ENCODE measurements at regions not wholly inside any gene's neighbourhood (a gene's known extent, or its start where the extent isn't known, plus 50 kb on each side); places are given as distances from the start of the nearest gene placed in this dataset.
"Not testable (repeated sequence)": the region's sequence is repeated elsewhere in the genome, so short reads cannot be mapped to it uniquely, and the experiment has no call there.

DNA sequence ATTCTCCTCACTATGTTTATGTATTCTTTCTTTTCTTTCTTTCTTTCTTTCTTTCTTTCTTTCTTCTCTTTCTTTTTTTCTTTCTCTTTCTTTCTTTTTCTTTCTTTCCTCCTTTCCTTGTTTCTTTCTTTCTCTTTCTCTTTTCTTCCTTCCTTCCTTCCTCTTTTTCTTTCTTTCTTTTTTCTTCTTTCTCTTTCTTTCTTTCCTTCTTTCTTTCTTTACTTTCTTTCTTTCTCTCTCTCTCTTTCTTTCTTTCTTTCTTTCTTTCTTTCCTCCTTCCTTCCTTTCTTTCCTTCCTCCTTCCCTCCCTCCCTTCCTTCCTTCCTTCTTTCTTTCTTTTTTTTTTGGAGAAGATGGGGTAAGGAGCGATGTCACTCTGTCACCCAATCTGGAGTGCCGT is 1405.5 kb downstream of the SLITRK5 start:
- no peak for DNase-seq

GRCh38 chr13:89082623-89083022 is 1411.5 kb downstream of the SLITRK5 start:
- no peak for DNase-seq

DNA sequence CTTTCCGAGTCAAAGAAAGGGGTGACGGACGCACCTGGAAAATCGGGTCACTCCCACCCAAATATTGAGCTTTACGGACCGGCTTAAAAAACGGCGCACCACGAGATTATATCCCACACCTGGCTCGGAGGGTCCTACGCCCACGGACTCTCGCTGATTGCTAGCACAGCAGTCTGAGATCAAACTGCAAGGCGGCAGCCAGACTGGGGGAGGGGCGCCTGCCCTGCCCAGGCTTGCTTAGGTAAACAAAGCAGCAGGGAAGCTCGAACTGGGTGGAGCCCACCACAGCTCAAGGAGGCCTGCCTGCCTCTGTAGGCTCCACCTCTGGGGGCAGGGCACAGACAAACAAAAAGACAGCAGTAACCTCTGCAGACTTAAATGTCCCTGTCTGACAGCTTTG is 1416.9 kb downstream of the SLITRK5 start:
- DNase-seq: not testable (repeated sequence)

GRCh38 chr13:89097994-89098393 is 1426.8 kb downstream of the SLITRK5 start:
- DNase-seq: no peak

GRCh38 chr13:89113744-89114143 is 1442.6 kb downstream of the SLITRK5 start:
- no peak for DNase-seq

DNA sequence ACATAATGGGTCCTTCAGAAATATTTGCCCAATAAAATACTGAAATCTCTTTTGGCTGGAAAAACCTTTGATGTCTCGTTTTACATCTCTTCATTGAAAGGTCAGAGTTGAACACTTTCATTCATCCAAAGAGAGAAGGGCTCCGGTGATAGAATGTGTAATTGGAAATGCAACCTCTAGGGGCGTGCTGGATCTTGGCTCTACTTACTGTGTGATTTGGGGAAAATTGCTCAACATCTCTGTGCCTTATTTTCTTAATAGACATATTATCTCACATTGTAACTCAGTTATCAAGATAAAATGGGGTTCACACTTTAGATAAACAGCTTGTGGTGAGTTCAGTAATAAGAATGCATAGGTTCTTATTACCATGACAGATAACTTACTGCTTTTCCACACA is 1444.1 kb downstream of the SLITRK5 start:
- DNase-seq: no peak

GRCh38 chr13:89136678-89137077 is 1465.5 kb downstream of the SLITRK5 start:
- no peak for DNase-seq

- DNase-seq: no peak
These were observed 1479.2 kb downstream of the SLITRK5 start for GRCh38 chr13:89150362-89150761.

DNA sequence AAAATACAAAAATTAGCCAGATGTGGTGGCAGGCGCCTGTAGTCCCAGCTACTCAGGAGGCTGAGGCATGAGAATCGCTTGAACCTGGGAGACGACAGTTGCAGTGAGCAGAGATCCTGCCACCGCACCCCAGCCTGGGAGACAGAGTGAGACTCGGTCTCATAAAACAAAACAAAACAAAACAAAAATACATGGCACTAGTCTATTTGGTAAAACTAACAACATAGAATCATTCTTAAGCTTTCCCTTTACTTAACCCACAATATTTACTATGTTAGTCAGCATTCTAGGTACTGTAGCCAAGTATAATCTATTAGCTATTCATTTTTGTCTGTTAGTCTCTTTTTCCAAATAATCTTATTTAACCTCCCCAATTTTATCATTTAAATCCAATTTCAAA is 1482.8 kb downstream of the SLITRK5 start:
- DNase-seq: no peak

DNA sequence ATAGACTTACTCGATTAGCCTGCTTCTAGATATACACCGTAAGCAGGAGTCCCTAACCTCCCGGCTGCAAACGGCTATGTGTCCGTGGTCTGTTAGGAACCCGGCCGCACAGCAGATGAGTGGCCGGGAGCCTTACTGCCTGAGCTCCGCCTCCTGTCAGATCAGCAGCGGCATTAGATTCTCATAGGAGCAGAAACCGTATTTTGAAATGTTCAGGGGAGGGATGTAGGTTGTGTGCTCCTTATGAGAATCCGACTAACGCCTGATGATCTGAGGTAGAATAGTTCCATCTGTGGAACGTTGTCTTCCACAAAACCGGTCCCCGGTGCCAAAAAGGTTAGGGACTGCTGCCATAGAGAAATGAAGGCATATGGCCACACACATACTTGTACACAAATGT is 1491.9 kb downstream of the SLITRK5 start:
- no peak for DNase-seq

DNA sequence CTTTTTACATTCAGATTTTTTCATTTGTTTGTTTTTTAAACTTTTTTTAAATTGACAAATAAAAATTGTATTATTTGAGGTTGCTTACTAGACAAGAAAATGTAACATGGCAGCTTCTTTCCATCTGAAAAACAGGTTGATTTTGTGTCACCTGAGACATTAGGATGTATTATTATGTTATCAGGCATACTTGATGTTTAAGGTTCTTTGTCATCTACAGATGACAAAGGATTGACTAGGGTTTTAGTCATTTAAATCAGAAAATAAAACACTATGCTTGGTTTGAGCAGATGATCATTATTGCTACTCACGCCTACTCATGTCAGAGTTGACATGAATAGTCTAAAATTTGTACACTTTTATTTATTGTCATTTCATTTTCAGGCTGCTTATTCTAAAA is 1494.5 kb downstream of the SLITRK5 start:
- no peak for DNase-seq

DNA sequence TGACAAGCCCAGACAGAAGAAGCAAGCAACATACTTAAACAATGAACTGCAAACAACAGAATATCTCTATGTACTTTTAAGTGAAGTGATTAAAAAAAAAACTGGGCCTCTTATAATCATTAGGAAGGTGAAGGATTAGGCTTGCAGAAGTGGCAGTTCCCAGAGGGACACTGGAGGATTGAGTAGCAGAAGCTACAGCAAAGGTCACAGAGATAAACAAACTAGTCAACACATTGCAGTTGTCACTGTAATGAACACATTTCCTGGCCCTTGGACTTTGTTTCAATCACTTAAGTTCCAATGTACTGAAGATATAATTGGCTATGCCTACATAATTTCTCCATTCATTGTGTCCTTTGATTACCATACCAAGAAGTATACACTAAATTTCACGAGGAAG is 1498.8 kb downstream of the SLITRK5 start:
- DNase-seq: no peak

GRCh38 chr13:89181041-89181440 is 1509.9 kb downstream of the SLITRK5 start:
- DNase-seq: no peak

GRCh38 chr13:89199138-89199537 is 1528.0 kb downstream of the SLITRK5 start:
- no peak for DNase-seq

DNA sequence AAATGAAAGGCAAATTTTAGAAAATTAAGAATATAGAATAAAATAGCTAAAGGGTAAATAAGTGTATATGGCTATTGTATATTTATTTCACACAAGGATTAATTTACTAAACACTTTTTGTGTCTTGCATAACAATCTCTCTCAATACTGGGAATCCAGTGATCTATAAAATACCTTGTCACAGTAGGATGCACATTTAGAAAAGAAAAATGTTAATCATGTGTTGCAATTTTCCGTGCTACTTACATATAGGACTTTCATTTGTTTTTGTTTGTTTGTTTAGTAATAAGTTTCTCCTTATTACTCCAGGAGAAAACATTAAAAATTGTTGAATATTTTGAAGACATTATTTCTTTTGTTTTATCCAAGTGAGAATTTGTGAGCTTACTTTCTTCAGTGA is 1533.3 kb downstream of the SLITRK5 start:
- no peak for DNase-seq

DNA sequence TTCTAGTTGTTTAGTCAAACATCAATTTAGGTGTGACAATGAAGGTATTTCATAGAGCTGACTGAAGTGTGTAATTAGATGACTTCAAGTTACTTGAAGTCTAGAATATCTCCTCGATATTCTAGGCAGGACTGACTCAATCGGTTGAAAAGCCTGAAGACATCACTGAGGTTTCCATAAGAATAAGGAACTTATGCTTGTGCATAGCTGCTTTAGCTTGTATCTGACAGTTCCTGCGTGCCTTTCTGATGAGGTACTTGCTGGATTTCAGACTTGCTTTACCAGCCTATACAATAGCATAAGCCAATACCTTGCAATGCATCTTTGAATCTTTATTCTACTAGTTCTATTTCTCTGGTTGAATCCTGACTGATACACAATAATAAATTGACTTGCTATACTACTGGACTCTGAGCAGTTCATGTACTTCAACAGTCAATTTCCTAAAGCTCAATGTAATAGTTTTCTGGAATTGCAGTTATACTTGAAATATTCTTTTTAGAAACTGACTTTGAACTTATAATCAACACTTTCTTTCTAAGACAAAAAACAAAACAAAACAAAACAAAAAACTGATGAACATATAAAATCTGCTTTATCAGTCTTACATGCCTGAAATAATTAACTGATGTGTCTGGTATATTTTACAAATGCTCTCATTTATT is 1534.8 kb downstream of the SLITRK5 start:
- DNase-seq: no peak

DNA sequence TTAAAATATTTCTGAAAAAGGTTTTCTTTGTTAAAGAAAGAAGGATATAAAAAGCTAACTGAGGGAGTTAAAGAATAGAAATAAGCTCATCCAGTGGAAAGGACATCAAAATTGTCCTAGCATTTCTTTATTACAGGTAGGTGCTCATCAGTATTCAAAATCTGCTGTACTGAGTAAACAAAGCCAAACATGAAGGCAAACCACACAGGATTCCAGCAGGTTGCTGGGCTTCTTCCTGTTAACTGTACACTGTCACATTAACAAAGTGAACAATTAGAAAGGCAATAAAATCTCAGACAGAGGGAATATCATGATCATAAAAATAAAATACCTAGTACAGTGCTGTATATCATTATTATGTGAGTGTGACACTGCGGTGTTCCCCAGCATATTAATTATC is 1541.0 kb downstream of the SLITRK5 start:
- DNase-seq: no peak

DNA sequence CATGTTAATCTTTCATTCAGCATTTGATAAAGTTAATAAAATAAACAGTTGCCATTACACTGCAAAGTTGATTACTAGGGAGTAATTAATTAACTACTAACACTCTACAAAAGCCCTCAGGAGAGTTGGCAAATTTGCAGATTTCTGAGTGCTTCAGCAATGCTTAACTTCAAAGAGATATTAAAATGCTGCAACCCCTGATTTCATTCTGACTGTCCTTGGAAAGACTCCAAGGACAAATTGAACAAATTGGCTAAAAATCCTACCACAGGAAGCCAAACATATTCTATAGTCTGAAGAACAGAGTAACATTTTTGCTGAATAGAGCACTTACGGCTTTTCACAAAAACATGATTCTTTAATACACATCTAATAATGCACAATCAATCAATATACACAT is 1543.0 kb downstream of the SLITRK5 start:
- no peak for DNase-seq

DNA sequence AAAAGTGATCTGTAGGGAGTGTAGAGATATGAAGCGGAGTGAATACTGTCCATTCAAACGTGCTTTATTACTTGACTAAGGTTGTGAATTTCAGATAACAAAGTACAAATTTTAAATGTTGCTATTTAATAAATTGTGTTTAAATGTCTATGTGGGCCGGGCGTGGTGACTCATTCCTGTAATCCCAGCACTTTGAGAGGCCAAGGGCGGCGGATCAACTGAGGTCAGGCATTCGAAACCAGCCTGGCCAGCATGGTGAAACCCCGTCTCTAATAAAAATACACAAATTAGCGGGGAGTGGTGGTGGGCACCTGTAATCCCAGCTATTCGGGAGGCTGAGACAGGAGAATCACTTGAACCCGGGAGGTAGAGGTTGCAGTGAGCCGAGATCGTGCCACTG is 1544.1 kb downstream of the SLITRK5 start:
- not testable (repeated sequence) for DNase-seq

GRCh38 chr13:89217813-89218212 is 1546.6 kb downstream of the SLITRK5 start:
- no peak for DNase-seq

GRCh38 chr13:89221557-89222158 is 1550.5 kb downstream of the SLITRK5 start:
- no peak for DNase-seq

DNA sequence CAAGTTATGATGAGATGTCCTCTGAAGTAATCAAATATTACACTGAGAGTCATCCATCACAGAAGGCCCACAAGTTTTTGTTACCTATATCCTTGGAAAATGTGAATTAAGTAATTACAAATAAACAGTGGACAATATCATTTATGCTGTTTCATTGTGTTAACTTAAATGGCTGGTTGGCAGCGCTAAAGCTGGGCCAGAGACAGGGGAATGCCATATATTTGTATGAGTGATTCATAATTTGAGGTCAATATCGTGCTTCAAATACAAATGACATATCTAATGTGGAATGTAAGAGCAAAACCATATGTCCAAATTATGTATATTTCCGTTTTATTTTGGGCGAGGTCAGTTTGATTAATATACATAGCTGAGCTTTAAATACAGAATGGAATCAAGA is 1556.2 kb downstream of the SLITRK5 start:
- DNase-seq: no peak

- DNase-seq: no peak
These were observed 1567.3 kb downstream of the SLITRK5 start for GRCh38 chr13:89238496-89238895.

- no peak for DNase-seq
These were observed 1568.4 kb downstream of the SLITRK5 start for GRCh38 chr13:89239361-89240127.
